K562 (cell line): ENCODE measurements at regions not wholly inside any gene's neighbourhood (a gene's known extent, or its start where the extent isn't known, plus 50 kb on each side); places are given as distances from the start of the nearest gene placed in this dataset.

Experiments used
- ATAC-seq: fragments of 200-7000 bp; cut with Tn5 transposase; 3 replicates; pipeline ENCODE4 v1.9.1; 2020; ENCODE audit warnings: moderate library complexity
- BruUV-seq: library from RNA; stranded (reverse); fragments of 400-500 nt; replicated peaks from 2 replicates; lab custom pipeline; 2021; lab: Mats Ljungman, UMichigan
- CTCF ChIA-PET: fragments of 300-600 bp; formaldehyde crosslinking; extraction: SDS; loops from one replicate; lab custom pipeline; 2021; ENCODE audit warnings: low intra/inter-chr PET ratio; lab: Yijun Ruan, JAX
- POLR2A ChIA-PET: fragments of 300-600, 350-650 bp; sonication (Branson Sonifier 250); formaldehyde crosslinking; extraction: SDS; loops from one replicate; lab custom pipeline; 2021; ENCODE audit warnings: antibody characterized with exemption, inconsistent platforms; lab: Yijun Ruan, JAX
- DNase-seq, 4 experiments: peaks; one replicate each; pipeline versions ENCODE4 v3.0.0 to v3.0.0-alpha.2; 2011 to 2018; ENCODE audit warnings: low spot score in 3 of 4, mixed read lengths in 3 of 4; ENCODE audit errors: extremely low read depth in 1 of 4
- FAIRE-seq: peaks from 2 replicates; lab custom pipeline; 2011; peaks lifted over from hg19 to GRCh38; lab: Jason Lieb, UNC
- H2AFZ ChIP-seq: 2 replicates; pipeline ENCODE4 v1.6.0; 2011; ENCODE audit warnings: low read depth, low read length, control low read depth, inconsistent platforms
- H3K27ac ChIP-seq: fragments of 200-600 bp; 3 replicates; pipeline ENCODE4 v1.8.0; 2011; ENCODE audit warnings: low read depth, mild to moderate bottlenecking, control low read depth, inconsistent platforms, low read length, moderate library complexity, mixed read lengths; ENCODE audit errors: extremely low read depth
- H3K27me3 ChIP-seq, 2 experiments: fragments of 300-600 bp in 1 of 2; 2 replicates in 1 of 2; 3 replicates in 1 of 2; pipeline versions ENCODE4 v1.6.0 to v1.8.0; 2011; ENCODE audit warnings: inconsistent platforms in 2 of 2, low read length in 2 of 2, mild to moderate bottlenecking in 1 of 2, mixed read lengths in 1 of 2, moderate library complexity in 1 of 2; ENCODE audit not compliant: control insufficient read depth in 2 of 2, insufficient read depth in 2 of 2
- H3K36me3 ChIP-seq: fragments of 300-600 bp; 3 replicates; pipeline ENCODE4 v1.8.0; 2011; ENCODE audit warnings: mild to moderate bottlenecking, low read length, inconsistent platforms; ENCODE audit not compliant: control insufficient read depth, insufficient read depth
- H3K4me1 ChIP-seq, 2 experiments: fragments of 200-600 bp in 1 of 2; replicated peaks in 1 of 2; 2 replicates in 1 of 2; 3 replicates in 1 of 2; pipeline versions ENCODE4 v1.5.1 to v1.8.0; 2011; ENCODE audit warnings: inconsistent platforms in 2 of 2, low read length in 2 of 2, mild to moderate bottlenecking in 1 of 2, mixed read lengths in 1 of 2, moderate library complexity in 1 of 2; ENCODE audit not compliant: control insufficient read depth in 2 of 2, insufficient read depth in 2 of 2
- H3K4me2 ChIP-seq: 2 replicates; pipeline ENCODE4 v1.6.1; 2011; ENCODE audit warnings: low read length, control low read depth, inconsistent platforms, mixed read lengths; ENCODE audit not compliant: insufficient read depth
- H3K4me3 ChIP-seq: fragments of 200-600 bp; sonication (generic), shearing (Covaris generic); 2 replicates; pipeline ENCODE4 v1.5.1; 2016; ENCODE audit warnings: control low read depth, inconsistent platforms
- H3K79me2 ChIP-seq: fragments of 200-600 bp; 3 replicates; pipeline ENCODE4 v1.8.0; 2011; ENCODE audit warnings: low read length, inconsistent platforms; ENCODE audit not compliant: control insufficient read depth, insufficient read depth
- H3K9ac ChIP-seq, 2 experiments: 2 replicates each; pipeline versions ENCODE4 v1.6.0 to v1.6.1; 2011; ENCODE audit warnings: low read depth in 2 of 2, low read length in 2 of 2, control low read depth in 1 of 2, inconsistent platforms in 1 of 2, mild to moderate bottlenecking in 1 of 2, mixed read lengths in 1 of 2; ENCODE audit not compliant: insufficient read depth in 1 of 2
- H3K9me1 ChIP-seq: one replicate; pipeline ENCODE4 v1.6.0; 2011; ENCODE audit warnings: inconsistent platforms, mild to moderate bottlenecking, low read length, moderate library complexity; ENCODE audit not compliant: control insufficient read depth, insufficient read depth
- H3K9me3 ChIP-seq: replicated peaks from 2 replicates; pipeline ENCODE4 v1.5.1; 2011; ENCODE audit warnings: low read depth, low read length, inconsistent platforms; ENCODE audit not compliant: control insufficient read depth, insufficient read depth
- H4K20me1 ChIP-seq: replicated peaks from 2 replicates; pipeline ENCODE4 v1.6.1; 2011; ENCODE audit warnings: low read length, inconsistent platforms, mixed read lengths; ENCODE audit not compliant: control insufficient read depth, insufficient read depth
- BMI1 ChIP-seq: fragments of 150-350 bp; IDR thresholded peaks from 2 replicates; pipeline ENCODE4 v1.6.1; 2014; ENCODE audit warnings: low read length
- BRD9 ChIP-seq: fragments of 450-650 bp; IDR thresholded peaks from 2 replicates; pipeline ENCODE4 v1.6.1; 2018; ENCODE audit warnings: low read depth; ENCODE audit not compliant: partially characterized antibody
- GTF2A2 ChIP-seq: IDR thresholded peaks from 2 replicates; pipeline ENCODE4 v1.6.1; 2016; ENCODE audit warnings: mild to moderate bottlenecking, missing genetic modification characterization, missing compliant biosample characterization
- HDAC3 ChIP-seq: fragments of 450-650 bp; IDR thresholded peaks from 2 replicates; pipeline ENCODE4 v1.6.1; 2018; ENCODE audit warnings: borderline replicate concordance, mild to moderate bottlenecking, moderate library complexity; ENCODE audit not compliant: partially characterized antibody
- JUNB ChIP-seq: fragments of 450-650 bp; formaldehyde crosslinking; conservative IDR thresholded peaks from 2 replicates; pipeline ENCODE4 v1.4.0; 2020; ENCODE audit warnings: mild to moderate bottlenecking
- MAFG ChIP-seq: fragments of 450-650 bp; conservative IDR thresholded peaks from 2 replicates; pipeline ENCODE4 v1.6.1; 2016; ENCODE audit warnings: missing genetic modification characterization, missing compliant biosample characterization
- MTA3 ChIP-seq: fragments of 450-650 bp; formaldehyde crosslinking; IDR thresholded peaks from 2 replicates; pipeline ENCODE4 v1.6.1; 2017; ENCODE audit warnings: mild to moderate bottlenecking, borderline replicate concordance
- POLR2A ChIP-seq: fragments of 450-650 bp; conservative IDR thresholded peaks from 2 replicates; pipeline ENCODE4 v1.6.1; 2016
- POLR2G ChIP-seq: fragments of 200-400 bp; formaldehyde crosslinking; IDR thresholded peaks from 2 replicates; pipeline ENCODE4 v1.6.1; 2017; ENCODE audit warnings: low read depth, mild to moderate bottlenecking, antibody characterized with exemption, low read length, moderate library complexity
- POLR3A ChIP-seq: IDR thresholded peaks from 2 replicates; pipeline ENCODE4 v1.6.1; 2011; ENCODE audit warnings: borderline replicate concordance, mild to moderate bottlenecking, moderate library complexity; ENCODE audit not compliant: insufficient read length, insufficient read depth; ENCODE audit errors: extremely low read depth
- SAFB2 ChIP-seq: fragments of 200-400 bp; formaldehyde crosslinking; IDR thresholded peaks from 2 replicates; pipeline ENCODE4 v1.6.1; 2018; ENCODE audit warnings: borderline replicate concordance, low read length, low read depth, moderate library complexity; ENCODE audit not compliant: severe bottlenecking
- SIN3A ChIP-seq, 2 experiments: fragments of 150-350 bp in 1 of 2; IDR thresholded peaks; 2 replicates each; pipeline ENCODE4 v1.6.1; 2011 to 2016; ENCODE audit warnings: borderline replicate concordance in 2 of 2, low read depth in 2 of 2, low read length in 2 of 2, mild to moderate bottlenecking in 2 of 2, moderate library complexity in 2 of 2; ENCODE audit not compliant: control insufficient read depth in 1 of 2
- SIN3B ChIP-seq: fragments of 450-650 bp; IDR thresholded peaks from 2 replicates; pipeline ENCODE4 v1.6.1; 2017; ENCODE audit warnings: low read depth, mild to moderate bottlenecking, moderate library complexity
- XRCC4 ChIP-seq: IDR thresholded peaks from one replicate; pipeline ENCODE4 v1.6.1; 2011; ENCODE audit not compliant: insufficient read depth, insufficient read length; ENCODE audit errors: extremely low read depth
- WGBS: fragments of 100-300 bp; shearing (Covaris generic); methylation state at CpG from one replicate; pipeline ENCODE4 v1.1.6; 2016; ENCODE audit warnings: low coverage, mixed read lengths; ENCODE audit not compliant: insufficient coverage; ENCODE audit errors: missing lambda C conversion rate; 5-methylcytosine and 5-hydroxymethylcytosine counted together
- in situ Hi-C: fragments of 300-500 bp; cut with MboI; formaldehyde crosslinking; loops from 4 replicates; pipeline ENCODE4 v1.15.0; 2018; ENCODE audit warnings: inconsistent platforms, mixed read lengths
- intact Hi-C: fragments of 100-400 bp; cut with micrococcal nuclease; formaldehyde crosslinking; loops from 2 replicates; pipeline ENCODE4 v1.14.2; 2022
- TF ChIP-seq, protein P1 (sequence below): fragments of 250-450 bp; sonication (Bioruptor Pico); IDR thresholded peaks from 2 replicates; pipeline ENCODE4 v1.4.0; 2020

DNA sequence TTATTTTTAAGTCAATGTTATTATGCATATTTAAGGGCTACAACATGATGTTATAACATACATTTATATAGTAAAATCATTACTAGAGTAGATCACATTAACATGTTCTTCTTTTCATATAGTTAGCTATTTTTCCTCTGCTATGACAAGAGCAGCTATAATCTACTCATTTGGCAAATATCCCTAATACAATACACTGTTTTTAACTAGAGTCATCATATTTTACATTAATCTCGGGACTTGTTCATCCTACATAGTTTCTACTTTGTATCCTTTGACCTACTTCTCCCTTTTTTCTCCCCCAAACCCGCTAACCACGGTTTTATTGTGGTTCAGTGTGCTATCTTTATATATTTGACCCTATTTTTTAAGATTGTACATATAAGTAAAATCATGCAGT, 249.0 kb downstream of the EPM2A start:
- ChIA-PET POLR2A (no interaction called here), CTCF (no interaction called here)
- Histone ChIP-seq H2AFZ (no peak overlapping the region), H3K4me3 (no peak overlapping the region), H3K27me3 (no peaks in the 10 kb centered on the region), H4K20me1 (no peaks in the 10 kb centered on the region), H3K27ac (no peak overlapping the region), H3K9me1 (no peaks in the 10 kb centered on the region), H3K36me3 (no peaks in the 10 kb centered on the region), H3K9me3 (peaks cover 4% of the 10 kb centered on the region; the same call in 1 of the 2 replicates), H3K4me2 (no peak overlapping the region), H3K9ac (no peak overlapping the region), H3K79me2 (no peaks in the 10 kb centered on the region), H3K4me1 (no peaks in the 10 kb centered on the region)
- FAIRE-seq, result no peak
- 0% methylated on average over 3 of the region's 3 CpGs for WGBS
- no peak for ATAC-seq
- no peak for DNase-seq
- intact Hi-C loops (no loop called here), in situ Hi-C loops (no loop called here)
- BruUV-seq, result no TSS peak
- no peak for TF ChIP-seq BRD9
- no peak for TF ChIP-seq POLR2A
- TF ChIP-seq MTA3, result no peak
- no peak for TF ChIP-seq SIN3B
- no peak for TF ChIP-seq MAFG (tag)
- no peak for TF ChIP-seq XRCC4
- TF ChIP-seq BMI1, result no peak
- TF ChIP-seq POLR3A, result no peak
- no peak for TF ChIP-seq POLR2G
- TF ChIP-seq SAFB2, result no peak
- TF ChIP-seq SIN3A (IDR thresholded peaks at IDR 0.05; ENCODE audit: borderline replicate concordance in 2 of 2, control insufficient read depth in 1 of 2, low read depth in 2 of 2, low read length in 2 of 2), result no peak
- no peak for TF ChIP-seq HDAC3
- TF ChIP-seq, protein P1, sequence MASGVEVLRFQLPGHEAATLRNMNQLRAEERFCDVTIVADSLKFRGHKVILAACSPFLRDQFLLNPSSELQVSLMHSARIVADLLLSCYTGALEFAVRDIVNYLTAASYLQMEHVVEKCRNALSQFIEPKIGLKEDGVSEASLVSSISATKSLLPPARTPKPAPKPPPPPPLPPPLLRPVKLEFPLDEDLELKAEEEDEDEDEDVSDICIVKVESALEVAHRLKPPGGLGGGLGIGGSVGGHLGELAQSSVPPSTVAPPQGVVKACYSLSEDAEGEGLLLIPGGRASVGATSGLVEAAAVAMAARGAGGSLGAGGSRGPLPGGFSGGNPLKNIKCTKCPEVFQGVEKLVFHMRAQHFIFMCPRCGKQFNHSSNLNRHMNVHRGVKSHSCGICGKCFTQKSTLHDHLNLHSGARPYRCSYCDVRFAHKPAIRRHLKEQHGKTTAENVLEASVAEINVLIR (CRISPR knock-in tag), result no peak
- TF ChIP-seq GTF2A2 (tag), result no peak
- no peak for TF ChIP-seq JUNB (CRISPR knock-in tag)
